ENCODE measurements at regions not wholly inside any gene's neighbourhood (a gene's known extent, or its start where the extent isn't known, plus 50 kb on each side); places are given as distances from the start of the nearest gene placed in this dataset.
"Not testable (repeated sequence)": the region's sequence is repeated elsewhere in the genome, so short reads cannot be mapped to it uniquely, and the experiment has no call there.

GRCh38 chr2:176575237-176575744, 306.0 kb downstream of the MTX2 start:
- no peak for DNase-seq

- DNase-seq: no peak
These were observed 307.8 kb downstream of the MTX2 start for GRCh38 chr2:176577054-176577453.

GRCh38 chr2:176578292-176578691, 309.1 kb downstream of the MTX2 start:
- not testable (repeated sequence) for DNase-seq

- DNase-seq: no peak
These were observed 310.4 kb downstream of the MTX2 start for GRCh38 chr2:176579608-176580007.

GRCh38 chr2:176581557-176582165, 312.4 kb downstream of the MTX2 start:
- DNase-seq: no peak

- no peak for DNase-seq
These were observed 312.9 kb downstream of the MTX2 start for GRCh38 chr2:176582176-176582575.

- no peak for DNase-seq
These were observed 313.8 kb downstream of the MTX2 start for GRCh38 chr2:176582990-176583481.

GRCh38 chr2:176583607-176584006, 314.4 kb downstream of the MTX2 start:
- DNase-seq: no peak

- DNase-seq: no peak
These were observed 315.1 kb downstream of the MTX2 start for GRCh38 chr2:176584333-176584732.

- DNase-seq: no peak
These were observed 316.0 kb downstream of the MTX2 start for GRCh38 chr2:176585291-176585690.

GRCh38 chr2:176585791-176586190, 316.5 kb downstream of the MTX2 start:
- no peak for DNase-seq

- no peak for DNase-seq
These were observed 320.0 kb downstream of the MTX2 start for GRCh38 chr2:176589287-176589686.

GRCh38 chr2:176589825-176590440, 320.7 kb downstream of the MTX2 start:
- DNase-seq: no peak

- no peak for DNase-seq
These were observed 323.0 kb downstream of the MTX2 start for GRCh38 chr2:176592216-176592615.

GRCh38 chr2:176595986-176596385, 326.7 kb downstream of the MTX2 start:
- DNase-seq: no peak

- DNase-seq: no peak
These were observed 328.7 kb downstream of the MTX2 start for GRCh38 chr2:176597916-176598315.

- no peak for DNase-seq
These were observed 329.1 kb downstream of the MTX2 start for GRCh38 chr2:176598351-176598750.

- no peak for DNase-seq
These were observed 330.7 kb downstream of the MTX2 start for GRCh38 chr2:176599796-176600485.

GRCh38 chr2:176601066-176601465, 331.8 kb downstream of the MTX2 start:
- DNase-seq: no peak

- DNase-seq: no peak
These were observed 342.8 kb downstream of the MTX2 start for GRCh38 chr2:176612036-176612435.

- no peak for DNase-seq
These were observed 343.5 kb downstream of the MTX2 start for GRCh38 chr2:176612736-176613135.

GRCh38 chr2:176613323-176613987, 344.2 kb downstream of the MTX2 start:
- no peak for DNase-seq

GRCh38 chr2:176614049-176614448, 344.8 kb downstream of the MTX2 start:
- no peak for DNase-seq
